GM12878 (cell line): ENCODE measurements at regions not wholly inside any gene's neighbourhood (a gene's known extent, or its start where the extent isn't known, plus 50 kb on each side); places are given as distances from the start of the nearest gene placed in this dataset.

Experiments
- ATAC-seq: fragments of 200-7000 bp; cut with Tn5 transposase; 3 replicates; pipeline ENCODE4 v1.9.1; 2020; ENCODE audit warnings: mild to moderate bottlenecking, moderate library complexity
- BruUV-seq: library from RNA; stranded (reverse); fragments of 400-500 nt; replicated peaks from 2 replicates; lab custom pipeline; 2021; lab: Mats Ljungman, UMichigan
- CTCF ChIA-PET: fragments of 300-600 bp; sonication (Branson Sonifier 250); formaldehyde crosslinking; extraction: SDS; loops from one replicate; lab custom pipeline; 2021; ENCODE audit warnings: inconsistent platforms; lab: Yijun Ruan, JAX
- POLR2A ChIA-PET: fragments of 350-600 bp; formaldehyde crosslinking; extraction: SDS; loops from one replicate; lab custom pipeline; 2021; ENCODE audit warnings: inconsistent platforms; lab: Charles Lee
- RAD21 ChIA-PET: fragments of 300-600 bp; sonication (Branson Sonifier 250); formaldehyde crosslinking; loops from one replicate; lab custom pipeline; 2023; ENCODE audit warnings: antibody characterized with exemption; ENCODE audit not compliant: unreplicated experiment; lab: Charles Lee
- SMC1A ChIA-PET: fragments of 300-600 bp; sonication (Branson Sonifier 250); formaldehyde crosslinking; loops from one replicate; lab custom pipeline; 2023; ENCODE audit not compliant: unreplicated experiment, uncharacterized antibody; lab: Charles Lee
- DNase-seq: peaks from one replicate; pipeline ENCODE4 v3.0.0-alpha.2; 2011; ENCODE audit warnings: low read depth, low spot score
- FAIRE-seq: peaks from 3 replicates; lab custom pipeline; 2011; peaks lifted over from hg19 to GRCh38; lab: Jason Lieb, UNC
- H2AFZ ChIP-seq: 2 replicates; pipeline ENCODE4 v1.6.0; 2011; ENCODE audit warnings: low read depth, low read length, control low read depth; ENCODE audit not compliant: control insufficient read depth
- H3K27ac ChIP-seq: 2 replicates; pipeline ENCODE4 v1.5.1; 2011; ENCODE audit warnings: control low read depth; ENCODE audit not compliant: control insufficient read depth, insufficient read depth
- H3K27me3 ChIP-seq, 2 experiments: replicated peaks in 1 of 2; 2 replicates each; pipeline versions ENCODE4 v1.6.0 to v1.6.1; 2011; ENCODE audit warnings: low read length in 1 of 2; ENCODE audit not compliant: control insufficient read depth in 2 of 2, insufficient read depth in 2 of 2
- H3K36me3 ChIP-seq, 2 experiments: 2 replicates each; pipeline ENCODE4 v1.5.1; 2011; ENCODE audit warnings: low read length in 1 of 2; ENCODE audit not compliant: control insufficient read depth in 2 of 2, insufficient read depth in 2 of 2
- H3K4me1 ChIP-seq: 2 replicates; pipeline ENCODE4 v1.6.1; 2011; ENCODE audit warnings: mild to moderate bottlenecking, low read length, moderate library complexity, mixed read lengths; ENCODE audit not compliant: control insufficient read depth, insufficient read depth
- H3K4me2 ChIP-seq: 2 replicates; pipeline ENCODE4 v1.6.0; 2011; ENCODE audit warnings: control low read depth; ENCODE audit not compliant: control insufficient read depth, insufficient read depth
- H3K4me3 ChIP-seq: fragments of 200-600 bp; sonication (generic); 2 replicates; pipeline ENCODE4 v1.5.1; 2016
- H3K79me2 ChIP-seq: 2 replicates; pipeline ENCODE4 v1.6.0; 2011; ENCODE audit warnings: low read length; ENCODE audit not compliant: control insufficient read depth, insufficient read depth
- H3K9ac ChIP-seq: 2 replicates; pipeline ENCODE4 v1.8.0; 2011; ENCODE audit warnings: low read length, control low read depth, mixed read lengths; ENCODE audit not compliant: control insufficient read depth, insufficient read depth
- H3K9me3 ChIP-seq: replicated peaks from 3 replicates; pipeline ENCODE4 v1.5.1; 2011; ENCODE audit warnings: mild to moderate bottlenecking, low read length; ENCODE audit not compliant: control insufficient read depth, insufficient read depth
- H4K20me1 ChIP-seq: 2 replicates; pipeline ENCODE4 v1.6.0; 2011; ENCODE audit not compliant: control insufficient read depth, insufficient read depth
- BHLHE40 ChIP-seq, 2 experiments: fragments of 450-650 bp in 1 of 2; IDR thresholded peaks; 2 replicates each; pipeline ENCODE4 v1.6.1; 2011 to 2017; ENCODE audit warnings: low read depth in 2 of 2, borderline replicate concordance in 1 of 2, improper control_type of control experiment in 1 of 2, low read length in 1 of 2, mild to moderate bottlenecking in 1 of 2
- E2F4 ChIP-seq: IDR thresholded peaks from 2 replicates; pipeline ENCODE4 v1.6.1; 2012; ENCODE audit warnings: low read depth, low read length, improper control_type of control experiment
- FOS ChIP-seq: IDR thresholded peaks from 3 replicates; pipeline ENCODE4 v1.6.1; 2011; ENCODE audit warnings: borderline replicate concordance; ENCODE audit not compliant: insufficient read length; ENCODE audit errors: extremely low read depth
- IRF4 ChIP-seq: IDR thresholded peaks from 2 replicates; pipeline ENCODE4 v1.6.1; 2011; ENCODE audit warnings: low read depth, low read length
- JUND ChIP-seq: IDR thresholded peaks from 2 replicates; pipeline ENCODE4 v1.6.1; 2012; ENCODE audit warnings: low read depth, mild to moderate bottlenecking, low read length, improper control_type of control experiment, moderate library complexity
- NR2C2 ChIP-seq: IDR thresholded peaks from 2 replicates; pipeline ENCODE4 v1.6.1; 2011; ENCODE audit warnings: borderline replicate concordance, low read depth; ENCODE audit not compliant: control insufficient read depth, insufficient read length
- PAX8 ChIP-seq: fragments of 450-650 bp; IDR thresholded peaks from 2 replicates; pipeline ENCODE4 v1.6.1; 2017; ENCODE audit warnings: mild to moderate bottlenecking, moderate library complexity
- SUPT20H ChIP-seq: IDR thresholded peaks from 2 replicates; pipeline ENCODE4 v1.6.1; 2011; ENCODE audit warnings: low read depth, mild to moderate bottlenecking, low read length, moderate library complexity, borderline replicate concordance; ENCODE audit not compliant: control insufficient read depth
- TCF7 ChIP-seq: IDR thresholded peaks from 2 replicates; pipeline ENCODE4 v1.6.1; 2014; ENCODE audit warnings: antibody characterized with exemption, borderline replicate concordance
- ZBTB4 ChIP-seq: fragments of 450-650 bp; formaldehyde crosslinking; IDR thresholded peaks from 2 replicates; pipeline ENCODE4 v1.4.0; 2022; ENCODE audit warnings: mild to moderate bottlenecking, moderate library complexity
- ZNF24 ChIP-seq: fragments of 450-650 bp; IDR thresholded peaks from 2 replicates; pipeline ENCODE4 v1.6.1; 2017; ENCODE audit warnings: antibody characterized with exemption, mild to moderate bottlenecking
- WGBS: methylation state at CpG from one replicate; pipeline ENCODE4 v1.1.6; 2016; ENCODE audit warnings: low lambda C conversion rate; ENCODE audit not compliant: insufficient replicate concordance, insufficient coverage; ENCODE audit errors: missing lambda C conversion rate; 5-methylcytosine and 5-hydroxymethylcytosine counted together
- in situ Hi-C: fragments of 300-500 bp; cut with MboI; formaldehyde crosslinking; loops from 9 replicates; pipeline ENCODE4 v1.14.3; 2018; ENCODE audit warnings: mixed read lengths
- intact Hi-C: fragments of 100-400 bp; cut with micrococcal nuclease; formaldehyde crosslinking; loops from one replicate; pipeline ENCODE4 v1.14.2; 2022; ENCODE audit not compliant: unreplicated experiment
- TF ChIP-seq, protein P1 (sequence below): fragments of 450-650 bp; IDR thresholded peaks from 2 replicates; pipeline ENCODE4 v1.6.1; 2018; ENCODE audit warnings: mild to moderate bottlenecking, low read depth, moderate library complexity; ENCODE audit not compliant: partially characterized antibody

DNA sequence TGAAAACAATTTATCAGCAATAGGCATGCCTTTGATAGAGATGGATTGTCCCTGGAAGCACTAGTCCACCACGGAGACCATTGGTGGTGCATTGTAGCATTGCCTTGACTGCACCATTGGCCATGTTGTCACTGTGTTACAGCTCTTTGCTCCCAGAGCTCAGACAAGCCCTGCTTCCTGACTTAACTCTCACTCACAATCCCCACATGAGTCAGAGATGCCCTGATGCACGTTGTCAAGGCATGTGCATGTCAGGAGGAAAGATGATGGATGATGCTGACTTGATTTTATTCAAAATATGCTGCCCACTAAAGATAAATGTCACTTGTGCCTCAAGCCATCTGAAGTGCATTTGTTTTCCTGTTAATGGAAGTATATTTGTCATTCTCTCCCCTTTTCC lies 266.1 kb downstream of the ARRDC4 start:
- Histone ChIP-seq H3K4me3 (no peak overlapping the region), H3K9ac (no peak overlapping the region), H3K4me2 (no peak overlapping the region), H3K9me3 (no peaks in the 10 kb centered on the region), H3K4me1 (no peaks in the 10 kb centered on the region), H3K79me2 (no peaks in the 10 kb centered on the region), H3K27me3 (no peaks in the 10 kb centered on the region), H4K20me1 (no peaks in the 10 kb centered on the region), H3K36me3 (no peaks in the 10 kb centered on the region), H2AFZ (no peak overlapping the region), H3K27ac (no peak overlapping the region)
- DNase-seq, result no peak
- ChIA-PET RAD21 (no interaction called here), SMC1A (no interaction called here), CTCF (no interaction called here), POLR2A (no interaction called here)
- in situ Hi-C loops (no loop called here), intact Hi-C loops (no loop called here)
- TF ChIP-seq E2F4, result no peak
- no peak for TF ChIP-seq TCF7
- TF ChIP-seq JUND, result no peak
- TF ChIP-seq NR2C2, result no peak
- no peak for TF ChIP-seq SUPT20H
- TF ChIP-seq, protein P1, sequence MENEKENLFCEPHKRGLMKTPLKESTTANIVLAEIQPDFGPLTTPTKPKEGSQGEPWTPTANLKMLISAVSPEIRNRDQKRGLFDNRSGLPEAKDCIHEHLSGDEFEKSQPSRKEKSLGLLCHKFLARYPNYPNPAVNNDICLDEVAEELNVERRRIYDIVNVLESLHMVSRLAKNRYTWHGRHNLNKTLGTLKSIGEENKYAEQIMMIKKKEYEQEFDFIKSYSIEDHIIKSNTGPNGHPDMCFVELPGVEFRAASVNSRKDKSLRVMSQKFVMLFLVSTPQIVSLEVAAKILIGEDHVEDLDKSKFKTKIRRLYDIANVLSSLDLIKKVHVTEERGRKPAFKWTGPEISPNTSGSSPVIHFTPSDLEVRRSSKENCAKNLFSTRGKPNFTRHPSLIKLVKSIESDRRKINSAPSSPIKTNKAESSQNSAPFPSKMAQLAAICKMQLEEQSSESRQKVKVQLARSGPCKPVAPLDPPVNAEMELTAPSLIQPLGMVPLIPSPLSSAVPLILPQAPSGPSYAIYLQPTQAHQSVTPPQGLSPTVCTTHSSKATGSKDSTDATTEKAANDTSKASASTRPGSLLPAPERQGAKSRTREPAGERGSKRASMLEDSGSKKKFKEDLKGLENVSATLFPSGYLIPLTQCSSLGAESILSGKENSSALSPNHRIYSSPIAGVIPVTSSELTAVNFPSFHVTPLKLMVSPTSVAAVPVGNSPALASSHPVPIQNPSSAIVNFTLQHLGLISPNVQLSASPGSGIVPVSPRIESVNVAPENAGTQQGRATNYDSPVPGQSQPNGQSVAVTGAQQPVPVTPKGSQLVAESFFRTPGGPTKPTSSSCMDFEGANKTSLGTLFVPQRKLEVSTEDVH, result no peak
- TF ChIP-seq FOS, result no peak
- no peak for TF ChIP-seq ZNF24
- TF ChIP-seq PAX8, result no peak
- no peak for TF ChIP-seq BHLHE40 (IDR thresholded peaks at IDR 0.05; ENCODE audit: borderline replicate concordance in 1 of 2, low read depth in 2 of 2, low read length in 1 of 2)
- no peak for TF ChIP-seq IRF4
- no peak for TF ChIP-seq ZBTB4 (CRISPR knock-in tag)
- FAIRE-seq, result no peak
- ATAC-seq, result no peak
- 0% methylated on average over 2 of the region's 2 CpGs for WGBS
- BruUV-seq, result no TSS peak
